Thyroid gland (tissue), 4 donors: ENCODE measurements at regions not wholly inside any gene's neighbourhood (a gene's known extent, or its start where the extent isn't known, plus 50 kb on each side); places are given as distances from the start of the nearest gene placed in this dataset.

ENCODE experiments used
- DNase-seq, 2 donors: peaks; one replicate each; pipeline ENCODE4 v3.0.0-alpha.2; 2019
- H3K27ac ChIP-seq, 3 donors: fragments of 200-600 bp; sonication (generic); 1 replicate in 2 of 3; 2 replicates in 1 of 3; pipeline ENCODE4 v1.5.1; 2016 to 2019; ENCODE audit warnings: mild to moderate bottlenecking in 1 of 3, moderate library complexity in 1 of 3
- H3K27me3 ChIP-seq: fragments of 200-600 bp; sonication (generic); one replicate; pipeline ENCODE4 v1.5.1; 2019
- H3K36me3 ChIP-seq, 2 donors: fragments of 200-600 bp; sonication (generic); one replicate each; pipeline ENCODE4 v1.5.1; 2016 to 2019
- H3K4me1 ChIP-seq, 2 donors: fragments of 200-600 bp; sonication (generic); one replicate each; pipeline ENCODE4 v1.5.1; 2017 to 2019
- H3K4me3 ChIP-seq, 3 donors: fragments of 200-600 bp; sonication (generic); replicated peaks in 1 of 3; 1 replicate in 2 of 3; 2 replicates in 1 of 3; pipeline ENCODE4 v1.5.1; 2016; ENCODE audit warnings: mild to moderate bottlenecking in 1 of 3
- H3K9me3 ChIP-seq: fragments of 200-600 bp; sonication (generic); one replicate; pipeline ENCODE4 v1.5.1; 2017
- POLR2A ChIP-seq, 2 donors: fragments of 450-650 bp; IDR thresholded peaks; one replicate each; pipeline ENCODE4 v1.6.1; 2017; ENCODE audit warnings: antibody characterized with exemption in 2 of 2, mild to moderate bottlenecking in 2 of 2, moderate library complexity in 1 of 2
- WGBS, 2 donors: methylation state at CpG; one replicate each; pipeline ENCODE4 v1.1.5; 2017; 5-methylcytosine and 5-hydroxymethylcytosine counted together
- intact Hi-C: fragments of 100-400 bp; cut with DNase I; formaldehyde crosslinking; loops from one replicate; pipeline ENCODE4 v1.15.1; 2023
- TF ChIP-seq, protein P1 (sequence below), 6 experiments: fragments of 200-600 bp in 3 of 6; fragments of 450-650 bp in 3 of 6; sonication (generic) in 3 of 6; IDR thresholded peaks; one replicate each; pipeline ENCODE4 v1.5.1; 2016 to 2019; ENCODE audit warnings: antibody characterized with exemption in 6 of 6, mild to moderate bottlenecking in 2 of 6, inconsistent platforms in 1 of 6, moderate library complexity in 1 of 6

DNA sequence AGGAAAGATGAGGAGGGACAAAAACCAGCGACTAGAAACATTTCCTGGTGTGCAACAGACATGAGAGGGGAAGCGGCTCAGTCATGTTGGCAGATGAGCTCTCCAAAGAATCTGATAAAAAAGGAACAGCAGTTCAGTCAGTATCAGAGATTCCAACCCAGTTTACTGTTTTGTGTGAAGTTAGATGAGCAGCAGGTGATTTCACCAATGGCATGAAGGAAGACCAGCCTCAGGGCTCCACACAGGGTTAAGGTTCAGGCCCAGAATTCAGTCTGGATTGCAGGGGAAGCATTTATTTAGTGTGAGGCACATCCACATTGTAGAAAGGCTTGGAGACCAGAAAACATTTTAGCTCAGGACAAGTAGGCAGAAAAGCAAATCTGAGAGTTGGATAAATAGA, 317.8 kb downstream of the C6orf118 start:
- H3K9me3 ChIP-seq = no peaks in the 10 kb centered on the region
- 77 to 85% methylated on average over 2 of the region's 2 CpGs for WGBS, 2 donors
- H3K4me1 ChIP-seq = no peaks in the 10 kb centered on the region
- no peak for DNase-seq
- no peaks in the 10 kb centered on the region for H3K27me3 ChIP-seq
- no peak overlapping the region for H3K27ac ChIP-seq
- no peaks in the 10 kb centered on the region for H3K36me3 ChIP-seq
- TF ChIP-seq, protein P1, sequence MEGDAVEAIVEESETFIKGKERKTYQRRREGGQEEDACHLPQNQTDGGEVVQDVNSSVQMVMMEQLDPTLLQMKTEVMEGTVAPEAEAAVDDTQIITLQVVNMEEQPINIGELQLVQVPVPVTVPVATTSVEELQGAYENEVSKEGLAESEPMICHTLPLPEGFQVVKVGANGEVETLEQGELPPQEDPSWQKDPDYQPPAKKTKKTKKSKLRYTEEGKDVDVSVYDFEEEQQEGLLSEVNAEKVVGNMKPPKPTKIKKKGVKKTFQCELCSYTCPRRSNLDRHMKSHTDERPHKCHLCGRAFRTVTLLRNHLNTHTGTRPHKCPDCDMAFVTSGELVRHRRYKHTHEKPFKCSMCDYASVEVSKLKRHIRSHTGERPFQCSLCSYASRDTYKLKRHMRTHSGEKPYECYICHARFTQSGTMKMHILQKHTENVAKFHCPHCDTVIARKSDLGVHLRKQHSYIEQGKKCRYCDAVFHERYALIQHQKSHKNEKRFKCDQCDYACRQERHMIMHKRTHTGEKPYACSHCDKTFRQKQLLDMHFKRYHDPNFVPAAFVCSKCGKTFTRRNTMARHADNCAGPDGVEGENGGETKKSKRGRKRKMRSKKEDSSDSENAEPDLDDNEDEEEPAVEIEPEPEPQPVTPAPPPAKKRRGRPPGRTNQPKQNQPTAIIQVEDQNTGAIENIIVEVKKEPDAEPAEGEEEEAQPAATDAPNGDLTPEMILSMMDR (IDR thresholded peaks at IDR 0.05) = no peak
- TF ChIP-seq POLR2A (IDR thresholded peaks at IDR 0.05) = no peak
- no peak overlapping the region for H3K4me3 ChIP-seq
- intact Hi-C loops = no loop called here

DNA sequence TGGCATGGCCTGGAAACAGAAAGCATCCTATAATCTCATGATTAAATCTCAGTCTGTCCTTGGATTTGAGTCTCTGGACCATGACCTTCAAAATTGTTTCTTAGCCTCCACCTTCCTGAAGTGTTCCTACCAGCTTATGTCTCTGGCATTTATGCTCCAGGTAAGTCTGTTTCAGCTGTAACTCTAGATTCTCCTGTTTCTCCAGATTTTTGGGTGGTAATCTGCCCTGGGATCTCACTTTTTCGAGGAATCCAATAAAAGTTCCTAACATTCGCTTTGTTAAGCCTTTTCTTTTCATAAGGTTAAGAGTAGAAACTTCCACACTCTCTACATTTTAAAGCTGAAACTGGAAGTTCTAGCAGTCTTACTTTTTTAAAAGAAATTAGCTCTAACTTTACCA, 318.5 kb downstream of the C6orf118 start:
- no peak overlapping the region for H3K27ac ChIP-seq
- no peaks in the 10 kb centered on the region for H3K27me3 ChIP-seq
- no peaks in the 10 kb centered on the region for H3K9me3 ChIP-seq
- TF ChIP-seq, protein P1 (IDR thresholded peaks at IDR 0.05) = no peak
- no peak for TF ChIP-seq POLR2A (IDR thresholded peaks at IDR 0.05)
- no peak overlapping the region for H3K4me3 ChIP-seq
- no peak for DNase-seq
- WGBS, 2 donors = 87 to 89% methylated on average over 2 of the region's 2 CpGs
- H3K36me3 ChIP-seq = no peaks in the 10 kb centered on the region
- intact Hi-C loops = no loop called here
- H3K4me1 ChIP-seq = no peaks in the 10 kb centered on the region

DNA sequence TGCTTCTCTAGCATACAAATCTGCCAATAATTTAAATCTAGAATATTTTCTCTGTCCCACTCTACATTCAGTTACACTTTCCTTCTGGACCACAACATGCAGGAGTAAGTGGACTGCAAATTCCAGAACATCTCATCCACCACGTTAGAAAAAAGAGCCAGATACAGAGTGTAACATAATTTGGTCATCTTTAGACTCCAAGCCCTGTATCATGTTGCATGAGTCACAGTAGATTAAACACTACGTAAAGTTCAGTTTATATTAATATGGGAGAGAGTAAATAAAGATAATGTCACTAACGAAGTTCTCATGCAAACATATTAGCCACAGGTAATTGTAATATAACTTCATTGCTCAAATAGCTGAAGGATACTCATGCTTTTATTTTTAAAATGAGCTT, 327.0 kb downstream of the C6orf118 start:
- TF ChIP-seq, protein P1 (IDR thresholded peaks at IDR 0.05) = no peak
- TF ChIP-seq POLR2A (IDR thresholded peaks at IDR 0.05) = no peak
- Histone ChIP-seq H3K36me3 (no peaks in the 10 kb centered on the region), H3K27ac (no peak overlapping the region), H3K9me3 (no peaks in the 10 kb centered on the region), H3K4me1 (no peaks in the 10 kb centered on the region), H3K27me3 (no peaks in the 10 kb centered on the region), H3K4me3 (no peak overlapping the region)
- WGBS, 2 donors = 79 to 85% methylated on average over 3 of the region's 3 CpGs
- intact Hi-C loops = no loop called here
- no peak for DNase-seq

DNA sequence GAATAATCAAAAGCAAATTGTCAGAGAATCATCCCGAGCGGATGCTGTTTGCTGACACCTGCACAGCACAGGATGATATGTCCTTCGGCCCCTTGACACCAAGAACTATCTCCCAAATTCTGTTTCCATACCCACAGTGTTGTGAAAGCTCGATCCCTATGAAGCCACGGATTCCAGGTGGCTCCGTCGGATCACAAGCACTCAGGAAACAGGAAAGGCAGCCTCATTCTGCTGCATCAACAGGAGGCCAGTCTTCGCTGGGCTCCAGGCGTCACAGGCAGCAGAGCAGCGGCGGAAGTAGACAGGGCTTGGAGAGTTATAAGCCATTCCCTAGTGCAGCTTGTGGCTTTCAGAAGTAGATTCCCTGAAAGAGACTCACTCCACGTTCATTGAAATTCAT, 342.3 kb downstream of the C6orf118 start:
- Histone ChIP-seq H3K36me3 (no peaks in the 10 kb centered on the region), H3K4me3 (no peak overlapping the region), H3K27ac (no peak overlapping the region), H3K27me3 (no peaks in the 10 kb centered on the region), H3K4me1 (no peaks in the 10 kb centered on the region), H3K9me3 (no peaks in the 10 kb centered on the region)
- TF ChIP-seq POLR2A (IDR thresholded peaks at IDR 0.05) = no peak
- TF ChIP-seq, protein P1 (IDR thresholded peaks at IDR 0.05) = no peak
- 64 to 65% methylated on average over 12 of the region's 12 CpGs for WGBS, 2 donors
- intact Hi-C loops = no loop called here
- peak; percentile 9 to 20 for DNase-seq

DNA sequence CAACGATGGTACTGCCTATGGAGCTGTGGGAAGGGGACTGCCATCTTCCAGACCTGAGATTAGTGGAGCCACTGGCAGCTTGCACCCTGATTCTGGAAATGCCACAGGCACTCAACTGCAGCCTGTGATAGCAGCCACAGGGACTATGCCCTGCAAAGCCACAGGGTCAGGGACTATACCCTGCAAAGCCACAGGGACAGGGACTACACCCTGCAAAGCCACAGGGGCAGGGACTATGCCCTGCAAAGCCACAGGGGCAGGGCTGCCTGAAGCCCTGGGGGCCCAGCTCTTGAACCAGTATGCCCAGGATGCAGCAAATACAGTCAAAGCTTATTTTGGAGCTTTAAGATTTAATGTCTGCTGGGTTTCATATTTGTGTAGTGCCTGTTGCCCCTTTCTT, 346.6 kb downstream of the C6orf118 start:
- no peak for DNase-seq
- 64 to 79% methylated on average over 1 of the region's 1 CpG for WGBS, 2 donors
- TF ChIP-seq, protein P1 (IDR thresholded peaks at IDR 0.05) = no peak
- TF ChIP-seq POLR2A (IDR thresholded peaks at IDR 0.05) = no peak
- H3K4me1 ChIP-seq = no peaks in the 10 kb centered on the region
- H3K27ac ChIP-seq = no peak overlapping the region
- no peaks in the 10 kb centered on the region for H3K27me3 ChIP-seq
- intact Hi-C loops = no loop called here
- no peaks in the 10 kb centered on the region for H3K9me3 ChIP-seq
- H3K36me3 ChIP-seq = no peaks in the 10 kb centered on the region
- H3K4me3 ChIP-seq = no peak overlapping the region
